Thyroid gland (tissue), 4 donors: ENCODE measurements at regions not wholly inside any gene's neighbourhood (a gene's known extent, or its start where the extent isn't known, plus 50 kb on each side); places are given as distances from the start of the nearest gene placed in this dataset.
"Not testable (repeated sequence)": the region's sequence is repeated elsewhere in the genome, so short reads cannot be mapped to it uniquely, and the experiment has no call there.

Experiments used
- POLR2A ChIP-seq, 2 donors: fragments of 450-650 bp; IDR thresholded peaks; one replicate each; pipeline ENCODE4 v1.6.1; 2017; ENCODE audit warnings: antibody characterized with exemption in 2 of 2, mild to moderate bottlenecking in 2 of 2, moderate library complexity in 1 of 2
- TF ChIP-seq, protein P1 (sequence below), 6 experiments: fragments of 200-600 bp in 3 of 6; fragments of 450-650 bp in 3 of 6; sonication (generic) in 3 of 6; IDR thresholded peaks; one replicate each; pipeline ENCODE4 v1.5.1; 2016 to 2019; ENCODE audit warnings: antibody characterized with exemption in 6 of 6, mild to moderate bottlenecking in 2 of 6, inconsistent platforms in 1 of 6, moderate library complexity in 1 of 6

DNA sequence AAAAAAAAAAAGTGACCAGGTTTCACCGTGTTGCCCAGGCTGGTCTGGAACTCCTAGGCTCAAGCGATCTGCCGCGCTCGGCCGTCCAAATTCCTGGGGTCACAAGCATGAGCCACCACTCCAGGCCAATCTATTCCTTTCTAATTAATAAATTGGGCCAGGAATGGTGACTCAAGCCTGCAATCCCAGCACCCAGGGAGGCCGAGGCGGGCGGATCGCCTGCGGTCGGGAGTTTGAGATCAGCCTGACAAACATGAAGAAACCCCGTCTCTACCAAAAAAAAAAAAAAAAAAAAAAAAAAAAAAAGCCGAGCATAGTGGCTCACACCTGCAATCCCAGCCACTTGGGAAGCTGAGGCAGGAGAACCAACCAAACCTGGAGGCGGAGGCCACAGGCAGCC is 100.0 kb upstream of the FAN1 start:
- TF ChIP-seq, protein P1, sequence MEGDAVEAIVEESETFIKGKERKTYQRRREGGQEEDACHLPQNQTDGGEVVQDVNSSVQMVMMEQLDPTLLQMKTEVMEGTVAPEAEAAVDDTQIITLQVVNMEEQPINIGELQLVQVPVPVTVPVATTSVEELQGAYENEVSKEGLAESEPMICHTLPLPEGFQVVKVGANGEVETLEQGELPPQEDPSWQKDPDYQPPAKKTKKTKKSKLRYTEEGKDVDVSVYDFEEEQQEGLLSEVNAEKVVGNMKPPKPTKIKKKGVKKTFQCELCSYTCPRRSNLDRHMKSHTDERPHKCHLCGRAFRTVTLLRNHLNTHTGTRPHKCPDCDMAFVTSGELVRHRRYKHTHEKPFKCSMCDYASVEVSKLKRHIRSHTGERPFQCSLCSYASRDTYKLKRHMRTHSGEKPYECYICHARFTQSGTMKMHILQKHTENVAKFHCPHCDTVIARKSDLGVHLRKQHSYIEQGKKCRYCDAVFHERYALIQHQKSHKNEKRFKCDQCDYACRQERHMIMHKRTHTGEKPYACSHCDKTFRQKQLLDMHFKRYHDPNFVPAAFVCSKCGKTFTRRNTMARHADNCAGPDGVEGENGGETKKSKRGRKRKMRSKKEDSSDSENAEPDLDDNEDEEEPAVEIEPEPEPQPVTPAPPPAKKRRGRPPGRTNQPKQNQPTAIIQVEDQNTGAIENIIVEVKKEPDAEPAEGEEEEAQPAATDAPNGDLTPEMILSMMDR (IDR thresholded peaks at IDR 0.05) = not testable (repeated sequence)
- not testable (repeated sequence) for TF ChIP-seq POLR2A (IDR thresholded peaks at IDR 0.05)
